HepG2 (cell line): ENCODE measurements at regions not wholly inside any gene's neighbourhood (a gene's known extent, or its start where the extent isn't known, plus 50 kb on each side); places are given as distances from the start of the nearest gene placed in this dataset.

ENCODE experiments used
- POLR2A ChIP-seq, 2 experiments: IDR thresholded peaks; 2 replicates each; pipeline ENCODE4 v1.6.1; 2011; ENCODE audit warnings: low read depth in 2 of 2, low read length in 2 of 2, mild to moderate bottlenecking in 1 of 2, moderate library complexity in 1 of 2; ENCODE audit not compliant: insufficient read depth in 1 of 2
- REST ChIP-seq, 2 experiments: IDR thresholded peaks; 2 replicates each; pipeline ENCODE4 v1.6.1; 2011 to 2012; ENCODE audit warnings: low read length in 2 of 2, borderline replicate concordance in 1 of 2, low read depth in 1 of 2, mild to moderate bottlenecking in 1 of 2, moderate library complexity in 1 of 2
- ZFX ChIP-seq: sonication (generic); formaldehyde crosslinking; IDR thresholded peaks from 2 replicates; pipeline ENCODE4 v1.4.0; 2020; ENCODE audit warnings: mild to moderate bottlenecking, low read depth, missing genetic modification reagents, moderate library complexity

GRCh38 chr6:22142856-22143255, 154.0 kb downstream of the PRL start:
- TF ChIP-seq POLR2A (IDR thresholded peaks at IDR 0.05; ENCODE audit: insufficient read depth in 1 of 2, low read depth in 2 of 2, low read length in 2 of 2) (no peak), ZFX (no peak), REST (IDR thresholded peaks at IDR 0.05; ENCODE audit: borderline replicate concordance in 1 of 2, low read depth in 1 of 2, low read length in 2 of 2) (no peak)
